HG03039 (cell line): ENCODE measurements at regions not wholly inside any gene's neighbourhood (a gene's known extent, or its start where the extent isn't known, plus 50 kb on each side); places are given as distances from the start of the nearest gene placed in this dataset.
"Not testable (repeated sequence)": the region's sequence is repeated elsewhere in the genome, so short reads cannot be mapped to it uniquely, and the experiment has no call there.

ENCODE experiments used
- ATAC-seq: cut with Tn5 transposase; IDR thresholded peaks from one replicate; pipeline ENCODE4 v1.9.1; 2021; ENCODE audit warnings: mild to moderate bottlenecking, moderate library complexity; ENCODE audit not compliant: unreplicated experiment

- no peak for ATAC-seq
These were observed 385.6 kb upstream of the ADGRL3 start for GRCh38 chr4:60814549-60814948.

GRCh38 chr4:60817609-60818008 is 382.5 kb upstream of the ADGRL3 start:
- ATAC-seq, result no peak

GRCh38 chr4:60822986-60823385 is 377.1 kb upstream of the ADGRL3 start:
- no peak for ATAC-seq

DNA sequence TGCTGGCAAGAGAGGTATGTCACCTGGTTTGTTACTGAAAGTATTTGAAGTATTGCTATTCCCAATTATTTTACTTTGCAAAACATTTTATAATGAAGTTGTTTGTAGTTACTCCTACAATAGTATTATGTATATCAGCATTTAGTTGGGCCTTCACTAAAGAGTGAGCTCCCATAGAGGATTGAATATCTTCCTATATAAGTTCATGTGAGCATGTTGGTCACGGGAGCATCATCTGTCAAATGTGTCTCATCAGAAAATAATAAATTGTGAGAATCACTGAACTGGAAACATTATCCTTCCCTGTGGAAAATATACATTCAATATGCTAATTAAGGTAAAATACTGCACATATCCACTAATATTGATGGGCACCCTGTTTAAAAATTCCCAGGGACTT is 360.1 kb upstream of the ADGRL3 start:
- no peak for ATAC-seq

GRCh38 chr4:60846678-60847077 is 353.4 kb upstream of the ADGRL3 start:
- no peak for ATAC-seq

DNA sequence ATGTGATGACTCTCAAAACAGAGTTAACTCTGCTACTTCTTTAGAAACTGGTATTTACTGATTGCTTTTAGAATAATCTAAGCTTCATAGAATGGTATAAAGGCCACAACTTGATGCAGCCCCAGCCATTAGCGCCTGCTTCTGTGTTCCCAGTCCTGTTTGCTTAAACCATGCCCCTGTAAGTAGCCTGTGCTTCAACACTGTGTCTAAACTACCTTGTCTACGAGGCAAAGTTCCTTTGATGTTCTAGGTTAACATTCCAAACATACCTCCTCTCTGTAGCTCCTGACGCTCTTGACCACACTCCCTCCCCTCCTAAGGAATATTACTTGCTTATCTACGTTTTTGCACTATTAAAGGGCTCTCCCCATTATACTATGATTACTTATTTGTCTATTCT is 352.5 kb upstream of the ADGRL3 start:
- ATAC-seq, result no peak

GRCh38 chr4:60857130-60857753 is 342.9 kb upstream of the ADGRL3 start:
- ATAC-seq, result no peak

DNA sequence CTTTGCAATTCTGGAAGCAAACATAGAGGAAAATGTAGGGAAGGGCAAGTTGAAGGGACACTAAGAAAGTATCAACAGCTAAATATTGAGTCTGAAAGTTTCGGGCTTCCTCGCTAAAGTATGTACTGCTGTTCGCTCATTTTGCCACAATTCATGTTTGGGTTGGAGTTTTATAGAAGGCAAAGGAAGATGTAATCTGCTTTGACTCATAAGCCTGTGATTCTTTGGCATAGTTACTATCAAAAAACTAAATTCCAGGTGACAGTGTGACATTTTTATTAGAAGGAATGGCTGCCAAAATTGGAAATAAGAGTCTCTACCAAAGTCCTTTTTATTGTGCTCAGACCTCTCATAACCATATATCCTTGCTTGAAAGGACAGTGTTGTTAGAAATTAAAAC is 336.7 kb upstream of the ADGRL3 start:
- no peak for ATAC-seq

GRCh38 chr4:60865273-60865672 is 334.9 kb upstream of the ADGRL3 start:
- no peak for ATAC-seq

- ATAC-seq, result no peak
These were observed 331.7 kb upstream of the ADGRL3 start for GRCh38 chr4:60868232-60868960.

GRCh38 chr4:60879135-60879701 is 320.9 kb upstream of the ADGRL3 start:
- no peak for ATAC-seq

DNA sequence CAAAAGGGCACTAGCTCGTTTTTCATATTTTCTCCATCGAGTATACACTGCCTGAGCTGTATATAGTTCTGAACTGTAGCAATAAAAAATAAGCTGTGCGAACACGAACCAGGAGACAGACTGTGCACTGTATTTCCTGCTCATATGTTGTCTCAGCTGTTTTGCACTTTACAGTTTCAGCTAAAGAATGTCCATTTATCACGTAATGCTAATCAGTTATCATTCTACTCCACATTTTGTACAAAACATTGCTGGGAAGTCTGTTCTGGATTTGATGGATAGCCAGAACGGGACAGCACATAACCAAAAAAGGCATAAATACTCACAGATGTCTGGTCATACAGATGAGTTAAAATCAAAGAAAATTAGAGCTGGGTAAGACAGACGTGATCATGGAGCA is 315.5 kb upstream of the ADGRL3 start:
- no peak for ATAC-seq

- no peak for ATAC-seq
These were observed 315.1 kb upstream of the ADGRL3 start for GRCh38 chr4:60885011-60885410.

- ATAC-seq, result no peak
These were observed 309.4 kb upstream of the ADGRL3 start for GRCh38 chr4:60890743-60891142.

- ATAC-seq, result no peak
These were observed 308.2 kb upstream of the ADGRL3 start for GRCh38 chr4:60891947-60892346.

DNA sequence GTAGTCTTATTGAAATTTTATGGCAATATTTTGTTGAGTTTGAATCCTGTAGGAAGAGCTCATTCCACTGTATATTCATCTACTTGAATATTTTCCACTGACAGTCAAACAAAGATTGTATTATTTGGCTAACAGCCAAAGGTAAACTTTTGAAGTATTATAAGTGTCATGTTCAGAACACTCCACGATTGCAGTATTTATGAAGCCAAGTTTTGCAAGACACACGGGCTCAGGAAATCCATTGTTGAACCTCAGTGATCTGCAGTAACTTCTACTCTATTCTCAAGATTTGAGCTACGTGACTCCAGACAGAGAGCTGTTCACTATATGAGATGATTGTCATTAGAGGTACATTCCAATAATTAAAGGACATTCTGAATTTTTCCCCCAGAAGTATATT is 302.7 kb upstream of the ADGRL3 start:
- no peak for ATAC-seq

DNA sequence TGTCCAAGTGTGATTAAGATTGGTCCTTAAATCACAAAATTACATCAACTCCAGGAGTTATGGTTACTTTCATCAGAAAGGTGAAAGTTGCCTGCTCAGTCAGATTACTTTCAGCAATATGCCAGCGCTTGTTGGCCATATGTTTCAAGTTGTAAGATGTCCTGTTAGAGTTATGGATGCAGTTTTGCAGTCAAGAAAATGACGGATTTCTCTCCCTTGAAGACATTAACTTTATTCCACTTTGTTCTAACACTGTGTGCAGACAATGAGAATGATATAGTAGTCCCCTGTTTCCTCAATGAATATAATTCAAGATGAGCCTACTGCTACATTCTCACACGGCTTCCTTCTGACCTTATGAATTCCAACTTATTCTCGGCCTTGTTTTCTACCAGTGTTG is 295.0 kb upstream of the ADGRL3 start:
- no peak for ATAC-seq

- no peak for ATAC-seq
These were observed 289.0 kb upstream of the ADGRL3 start for GRCh38 chr4:60911127-60911526.

GRCh38 chr4:60913002-60913401 is 287.1 kb upstream of the ADGRL3 start:
- no peak for ATAC-seq

DNA sequence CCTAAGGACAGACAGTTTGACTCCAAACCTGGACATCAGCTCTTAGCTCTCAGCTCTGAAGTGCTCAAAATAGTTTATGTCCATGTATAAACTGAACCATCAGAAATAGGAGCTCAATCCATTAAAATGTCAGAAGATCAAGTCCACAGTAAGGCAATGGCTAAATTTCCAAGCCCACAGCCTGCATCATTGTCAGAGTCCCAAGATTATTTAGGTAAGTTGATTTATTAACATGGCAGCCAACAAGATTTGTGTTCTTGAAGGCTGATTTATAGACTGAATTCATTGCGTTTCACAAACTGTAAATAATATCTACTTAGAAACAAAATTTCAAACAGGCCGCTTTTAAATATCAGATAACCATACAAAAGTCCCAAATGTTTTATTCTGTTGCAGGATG is 286.5 kb upstream of the ADGRL3 start:
- no peak for ATAC-seq

DNA sequence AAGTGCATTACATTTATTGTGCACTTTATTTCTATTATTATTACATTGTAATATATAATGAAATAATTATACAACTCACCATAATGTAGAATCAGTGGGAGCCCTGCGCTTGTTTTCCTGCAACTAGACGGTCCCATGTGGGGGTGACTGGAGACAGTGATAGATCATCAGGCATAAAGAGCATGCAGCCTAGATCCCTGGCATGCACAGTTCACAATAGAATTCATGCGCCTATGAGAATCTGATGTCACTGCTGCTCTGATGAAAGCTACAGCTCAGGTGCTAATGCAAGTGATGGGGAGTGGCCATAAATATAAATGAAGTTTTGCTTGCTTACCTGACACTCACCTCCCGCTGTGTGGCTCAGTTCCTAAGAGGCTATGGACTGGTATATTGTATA is 278.4 kb upstream of the ADGRL3 start:
- ATAC-seq, result not testable (repeated sequence)

DNA sequence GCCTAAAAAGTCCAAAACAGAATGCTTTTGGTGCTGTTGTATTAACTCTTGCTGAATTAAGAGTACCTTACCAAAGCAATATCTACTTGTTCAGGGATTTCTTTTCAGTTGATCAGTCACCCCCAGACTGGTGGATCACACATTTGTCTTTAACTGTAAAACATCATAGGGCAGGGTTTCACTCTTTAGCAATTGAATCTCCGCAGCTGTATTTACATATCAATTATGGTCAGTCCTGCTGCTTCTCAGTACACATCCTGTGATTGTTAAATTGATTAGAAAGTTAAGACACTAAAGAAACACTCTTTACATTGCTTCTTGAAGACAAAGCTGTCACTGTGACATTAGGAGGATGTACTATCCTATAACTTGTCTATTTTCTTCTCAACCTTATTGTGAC is 277.1 kb upstream of the ADGRL3 start:
- no peak for ATAC-seq
